ENCODE measurements at regions not wholly inside any gene's neighbourhood (a gene's known extent, or its start where the extent isn't known, plus 50 kb on each side); places are given as distances from the start of the nearest gene placed in this dataset.

- DNase-seq = no peak
- intact Hi-C loops (cut with DNase I) = no loop called here
- Histone ChIP-seq H3K27ac (ENCODE audit: low read length) (no peak overlapping the region), H3K27me3 (ENCODE audit: control insufficient read depth, insufficient read depth) (no peaks in the 10 kb centered on the region), H3K4me1 (ENCODE audit: control insufficient read depth, insufficient read depth, low read length) (no peaks in the 10 kb centered on the region), H3K4me3 (ENCODE audit: low read length) (no peak overlapping the region), H3K9me3 (ENCODE audit: control insufficient read depth, low read length) (no peaks in the 10 kb centered on the region)
- ATAC-seq = no peak
- 96% methylated on average over 3 of the region's 3 CpGs for whole genome bisulfite sequencing
These were observed 172.5 kb downstream of the URB2 start for GRCh38 chr1:229798558-229798957.

- Histone ChIP-seq H3K27ac (ENCODE audit: low read length) (no peak overlapping the region), H3K4me3 (ENCODE audit: low read length) (no peak overlapping the region), H3K9me3 (ENCODE audit: control insufficient read depth, low read length) (no peaks in the 10 kb centered on the region), H3K27me3 (ENCODE audit: control insufficient read depth, insufficient read depth) (peaks cover 3% of the 10 kb centered on the region), H3K4me1 (ENCODE audit: control insufficient read depth, insufficient read depth, low read length) (no peaks in the 10 kb centered on the region)
- no peak for DNase-seq
- 82% methylated on average over 4 of the region's 4 CpGs for WGBS
- ATAC-seq = no peak
- intact Hi-C loops (cut with DNase I) = no loop called here
These were observed 177.7 kb downstream of the URB2 start for GRCh38 chr1:229803626-229804217.

GRCh38 chr1:229808272-229808671, 182.2 kb downstream of the URB2 start:
- Histone ChIP-seq H3K27ac (ENCODE audit: low read length) (no peak overlapping the region), H3K4me1 (ENCODE audit: control insufficient read depth, insufficient read depth, low read length) (no peaks in the 10 kb centered on the region), H3K9me3 (ENCODE audit: control insufficient read depth, low read length) (peaks cover 3% of the 10 kb centered on the region), H3K27me3 (ENCODE audit: control insufficient read depth, insufficient read depth) (peaks cover 3% of the 10 kb centered on the region), H3K4me3 (ENCODE audit: low read length) (no peak overlapping the region)
- ATAC-seq (no peak), DNase-seq (no peak)
- 86% methylated on average over 2 of the region's 2 CpGs for WGBS
- intact Hi-C loops (cut with DNase I) = no loop called here

- H3K4me1 ChIP-seq (ENCODE audit: control insufficient read depth, insufficient read depth, low read length) = no peaks in the 10 kb centered on the region
- no peak for DNase-seq
- H3K4me3 ChIP-seq (ENCODE audit: low read length) = no peak overlapping the region
- peaks cover 3% of the 10 kb centered on the region for H3K9me3 ChIP-seq (ENCODE audit: control insufficient read depth, low read length)
- WGBS = 65% methylated on average over 1 of the region's 1 CpG
- no peak for ATAC-seq
- H3K27ac ChIP-seq (ENCODE audit: low read length) = no peak overlapping the region
- intact Hi-C loops (cut with DNase I) = no loop called here
- H3K27me3 ChIP-seq (ENCODE audit: control insufficient read depth, insufficient read depth) = peaks cover 3% of the 10 kb centered on the region
These were observed 184.1 kb downstream of the URB2 start for GRCh38 chr1:229810140-229810539.

- H3K4me1 ChIP-seq (ENCODE audit: control insufficient read depth, insufficient read depth, low read length) = no peaks in the 10 kb centered on the region
- DNase-seq = no peak
- H3K9me3 ChIP-seq (ENCODE audit: control insufficient read depth, low read length) = peaks cover 3% of the 10 kb centered on the region
- no peak for ATAC-seq
- H3K27me3 ChIP-seq (ENCODE audit: control insufficient read depth, insufficient read depth) = peaks cover 3% of the 10 kb centered on the region
- no peak overlapping the region for H3K27ac ChIP-seq (ENCODE audit: low read length)
- intact Hi-C loops (cut with DNase I) = no loop called here
- WGBS = 84% methylated on average over 2 of the region's 2 CpGs
- no peak overlapping the region for H3K4me3 ChIP-seq (ENCODE audit: low read length)
These were observed 184.9 kb downstream of the URB2 start for GRCh38 chr1:229810961-229811360.

- no peaks in the 10 kb centered on the region for H3K27me3 ChIP-seq (ENCODE audit: control insufficient read depth, insufficient read depth)
- no peaks in the 10 kb centered on the region for H3K4me1 ChIP-seq (ENCODE audit: control insufficient read depth, insufficient read depth, low read length)
- intact Hi-C loops (cut with DNase I) = no loop called here
- peaks cover 3% of the 10 kb centered on the region for H3K9me3 ChIP-seq (ENCODE audit: control insufficient read depth, low read length)
- H3K27ac ChIP-seq (ENCODE audit: low read length) = no peak overlapping the region
- DNase-seq (no peak), ATAC-seq (no peak)
- WGBS = 61% methylated on average over 1 of the region's 1 CpG
- H3K4me3 ChIP-seq (ENCODE audit: low read length) = no peak overlapping the region
These were observed 186.1 kb downstream of the URB2 start for GRCh38 chr1:229812148-229812547.

GRCh38 chr1:229812693-229813092, 186.6 kb downstream of the URB2 start:
- Histone ChIP-seq H3K4me3 (ENCODE audit: low read length) (no peak overlapping the region), H3K27ac (ENCODE audit: low read length) (no peak overlapping the region), H3K27me3 (ENCODE audit: control insufficient read depth, insufficient read depth) (no peaks in the 10 kb centered on the region), H3K4me1 (ENCODE audit: control insufficient read depth, insufficient read depth, low read length) (no peaks in the 10 kb centered on the region), H3K9me3 (ENCODE audit: control insufficient read depth, low read length) (peaks cover 3% of the 10 kb centered on the region)
- WGBS = 93% methylated on average over 4 of the region's 4 CpGs
- no peak for ATAC-seq
- intact Hi-C loops (cut with DNase I) = no loop called here
- DNase-seq = no peak

- peaks cover under 1% of the 10 kb centered on the region for H3K9me3 ChIP-seq (ENCODE audit: control insufficient read depth, low read length)
- intact Hi-C loops (cut with DNase I) = no loop called here
- H3K4me3 ChIP-seq (ENCODE audit: low read length) = no peak overlapping the region
- no peaks in the 10 kb centered on the region for H3K27me3 ChIP-seq (ENCODE audit: control insufficient read depth, insufficient read depth)
- WGBS = 91% methylated on average over 4 of the region's 4 CpGs
- H3K27ac ChIP-seq (ENCODE audit: low read length) = no peak overlapping the region
- ATAC-seq = no peak
- no peaks in the 10 kb centered on the region for H3K4me1 ChIP-seq (ENCODE audit: control insufficient read depth, insufficient read depth, low read length)
- DNase-seq = no peak
These were observed 189.0 kb downstream of the URB2 start for GRCh38 chr1:229815076-229815475.

- Histone ChIP-seq H3K27ac (ENCODE audit: low read length) (no peak overlapping the region), H3K9me3 (ENCODE audit: control insufficient read depth, low read length) (no peaks in the 10 kb centered on the region), H3K4me1 (ENCODE audit: control insufficient read depth, insufficient read depth, low read length) (no peaks in the 10 kb centered on the region), H3K27me3 (ENCODE audit: control insufficient read depth, insufficient read depth) (no peaks in the 10 kb centered on the region), H3K4me3 (ENCODE audit: low read length) (no peak overlapping the region)
- intact Hi-C loops (cut with DNase I) = no loop called here
- ATAC-seq (no peak), DNase-seq (no peak)
- WGBS = 72% methylated on average over 2 of the region's 2 CpGs
These were observed 189.9 kb downstream of the URB2 start for GRCh38 chr1:229815961-229816360.

GRCh38 chr1:229817936-229818335, 191.9 kb downstream of the URB2 start:
- ATAC-seq = no peak
- H3K27me3 ChIP-seq (ENCODE audit: control insufficient read depth, insufficient read depth) = no peaks in the 10 kb centered on the region

GRCh38 chr1:229819091-229819490, 193.0 kb downstream of the URB2 start:
- intact Hi-C loops (cut with DNase I) = no loop called here
- Histone ChIP-seq H3K4me1 (ENCODE audit: control insufficient read depth, insufficient read depth, low read length) (no peaks in the 10 kb centered on the region), H3K27ac (ENCODE audit: low read length) (no peak overlapping the region), H3K27me3 (ENCODE audit: control insufficient read depth, insufficient read depth) (no peaks in the 10 kb centered on the region), H3K4me3 (ENCODE audit: low read length) (no peak overlapping the region), H3K9me3 (ENCODE audit: control insufficient read depth, low read length) (no peaks in the 10 kb centered on the region)
- DNase-seq (no peak), ATAC-seq (no peak)
- WGBS = 47% methylated on average over 1 of the region's 1 CpG

More at GRCh38 chr1:229817936-229818335, 191.9 kb downstream of the URB2 start:
- intact Hi-C loops (cut with DNase I) = no loop called here
- Histone ChIP-seq H3K9me3 (ENCODE audit: control insufficient read depth, low read length) (no peaks in the 10 kb centered on the region), H3K4me3 (ENCODE audit: low read length) (no peak overlapping the region), H3K4me1 (ENCODE audit: control insufficient read depth, insufficient read depth, low read length) (no peaks in the 10 kb centered on the region), H3K27ac (ENCODE audit: low read length) (no peak overlapping the region)
- no peak for DNase-seq
- WGBS = 85% methylated on average over 1 of the region's 1 CpG

GRCh38 chr1:229822026-229822425, 196.0 kb downstream of the URB2 start:
- no peaks in the 10 kb centered on the region for H3K9me3 ChIP-seq (ENCODE audit: control insufficient read depth, low read length)
- no peaks in the 10 kb centered on the region for H3K4me1 ChIP-seq (ENCODE audit: control insufficient read depth, insufficient read depth, low read length)
- 63% methylated on average over 4 of the region's 4 CpGs for WGBS
- DNase-seq (no peak), ATAC-seq (no peak)
- H3K4me3 ChIP-seq (ENCODE audit: low read length) = no peak overlapping the region
- H3K27me3 ChIP-seq (ENCODE audit: control insufficient read depth, insufficient read depth) = no peaks in the 10 kb centered on the region
- H3K27ac ChIP-seq (ENCODE audit: low read length) = no peak overlapping the region
- intact Hi-C loops (cut with DNase I) = no loop called here

Measured in right cardiac atrium (tissue), 5 donors.